NCI-H146 treated with DMSO at 0.1 percent for 48 hours (cell line): ENCODE measurements at regions not wholly inside any gene's neighbourhood (a gene's known extent, or its start where the extent isn't known, plus 50 kb on each side); places are given as distances from the start of the nearest gene placed in this dataset.

Source experiments
- DNase-seq: peaks from one replicate; lab custom pipeline; 2025; ENCODE audit not compliant: unreplicated experiment; lab: John Stamatoyannopoulos, UW

- DNase-seq: no peak
Measured at GRCh38 chr17:79145548-79145947, 70.9 kb downstream of the ENGASE start.

GRCh38 chr17:79144133-79144532, 69.5 kb downstream of the ENGASE start:
- DNase-seq: no peak

GRCh38 chr17:79142375-79142774, 67.8 kb downstream of the ENGASE start:
- DNase-seq: no peak

GRCh38 chr17:79141578-79142355, 67.1 kb downstream of the ENGASE start:
- DNase-seq: no peak

- no peak for DNase-seq
Measured at GRCh38 chr17:79138826-79139225, 64.2 kb downstream of the ENGASE start.

- no peak for DNase-seq
Measured at GRCh38 chr17:79137789-79138165, 63.2 kb downstream of the ENGASE start.

GRCh38 chr17:79137015-79137788, 62.6 kb downstream of the ENGASE start:
- no peak for DNase-seq

GRCh38 chr17:79136596-79136995, 62.0 kb downstream of the ENGASE start:
- DNase-seq: no peak
